ENCODE measurements at regions not wholly inside any gene's neighbourhood (a gene's known extent, or its start where the extent isn't known, plus 50 kb on each side); places are given as distances from the start of the nearest gene placed in this dataset.

GRCh38 chr2:146221826-146222225, 1623.0 kb upstream of the ACVR2A start:
- H3K4me3 ChIP-seq (ENCODE audit: low read depth in 1 of 5, low read length in 5 of 5) = no peak overlapping the region
- no peaks in the 10 kb centered on the region for H3K9me3 ChIP-seq (ENCODE audit: control insufficient read depth in 5 of 5, low read length in 5 of 5)
- H3K36me3 ChIP-seq (ENCODE audit: control insufficient read depth in 5 of 5, insufficient read depth in 5 of 5, low read length in 5 of 5) = no peaks in the 10 kb centered on the region
- H3K27me3 ChIP-seq (ENCODE audit: control insufficient read depth in 5 of 5, insufficient read depth in 4 of 5, low read length in 5 of 5) = no peaks in the 10 kb centered on the region
- no peak overlapping the region for H3K27ac ChIP-seq (ENCODE audit: low read depth, low read length)
- H3K9ac ChIP-seq (ENCODE audit: low read length in 5 of 5) = no peak overlapping the region
- H3K4me1 ChIP-seq (ENCODE audit: control insufficient read depth in 5 of 5, insufficient read depth in 5 of 5, low read length in 5 of 5) = no peaks in the 10 kb centered on the region

DNA sequence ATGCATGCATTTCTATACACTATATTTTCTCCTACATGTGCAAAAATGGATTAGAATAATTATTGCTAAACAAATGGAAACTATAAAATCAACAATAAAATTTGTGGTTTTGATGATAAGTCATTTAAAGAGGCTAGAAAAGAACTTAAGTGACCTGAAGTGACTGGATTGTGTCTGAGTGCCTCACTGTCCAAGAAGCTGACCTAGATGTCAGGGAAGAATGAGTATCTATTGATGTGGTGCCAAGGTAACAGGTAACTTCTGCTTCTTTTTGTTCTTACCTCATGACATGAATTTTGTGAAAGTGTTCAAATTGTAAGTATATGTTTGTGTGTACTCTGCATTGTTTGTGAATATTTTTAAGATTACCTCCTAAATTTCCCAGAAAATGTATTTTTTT, 1623.9 kb upstream of the ACVR2A start:
- H3K4me1 ChIP-seq (ENCODE audit: control insufficient read depth in 5 of 5, insufficient read depth in 5 of 5, low read length in 5 of 5) = no peaks in the 10 kb centered on the region
- no peak overlapping the region for H3K27ac ChIP-seq (ENCODE audit: low read depth, low read length)
- peaks cover 0 to 4% (median 0%) of the 10 kb centered on the region in 5 donors for H3K9me3 ChIP-seq (ENCODE audit: control insufficient read depth in 5 of 5, low read length in 5 of 5)
- H3K36me3 ChIP-seq (ENCODE audit: control insufficient read depth in 5 of 5, insufficient read depth in 5 of 5, low read length in 5 of 5) = no peaks in the 10 kb centered on the region
- H3K4me3 ChIP-seq (ENCODE audit: low read depth in 1 of 5, low read length in 5 of 5) = no peak overlapping the region
- no peaks in the 10 kb centered on the region for H3K27me3 ChIP-seq (ENCODE audit: control insufficient read depth in 5 of 5, insufficient read depth in 4 of 5, low read length in 5 of 5)
- H3K9ac ChIP-seq (ENCODE audit: low read length in 5 of 5) = no peak overlapping the region

GRCh38 chr2:146214394-146214929, 1630.4 kb upstream of the ACVR2A start:
- Histone ChIP-seq H3K27me3 (ENCODE audit: control insufficient read depth in 5 of 5, insufficient read depth in 4 of 5, low read length in 5 of 5) (no peaks in the 10 kb centered on the region), H3K36me3 (ENCODE audit: control insufficient read depth in 5 of 5, insufficient read depth in 5 of 5, low read length in 5 of 5) (no peaks in the 10 kb centered on the region), H3K27ac (ENCODE audit: low read depth, low read length) (no peak overlapping the region), H3K4me3 (ENCODE audit: low read depth in 1 of 5, low read length in 5 of 5) (no peak overlapping the region), H3K9me3 (ENCODE audit: control insufficient read depth in 5 of 5, low read length in 5 of 5) (peaks cover 0 to 7% (median 4%) of the 10 kb centered on the region in 5 donors), H3K9ac (ENCODE audit: low read length in 5 of 5) (no peak overlapping the region), H3K4me1 (ENCODE audit: control insufficient read depth in 5 of 5, insufficient read depth in 5 of 5, low read length in 5 of 5) (no peaks in the 10 kb centered on the region)

GRCh38 chr2:146213674-146214073, 1631.2 kb upstream of the ACVR2A start:
- peaks cover 0 to 7% (median 4%) of the 10 kb centered on the region in 5 donors for H3K9me3 ChIP-seq (ENCODE audit: control insufficient read depth in 5 of 5, low read length in 5 of 5)
- H3K4me3 ChIP-seq (ENCODE audit: low read depth in 1 of 5, low read length in 5 of 5) = no peak overlapping the region
- no peaks in the 10 kb centered on the region for H3K36me3 ChIP-seq (ENCODE audit: control insufficient read depth in 5 of 5, insufficient read depth in 5 of 5, low read length in 5 of 5)
- H3K9ac ChIP-seq (ENCODE audit: low read length in 5 of 5) = no peak overlapping the region
- H3K27me3 ChIP-seq (ENCODE audit: control insufficient read depth in 5 of 5, insufficient read depth in 4 of 5, low read length in 5 of 5) = no peaks in the 10 kb centered on the region
- no peaks in the 10 kb centered on the region for H3K4me1 ChIP-seq (ENCODE audit: control insufficient read depth in 5 of 5, insufficient read depth in 5 of 5, low read length in 5 of 5)
- H3K27ac ChIP-seq (ENCODE audit: low read depth, low read length) = no peak overlapping the region

- no peaks in the 10 kb centered on the region for H3K27me3 ChIP-seq (ENCODE audit: control insufficient read depth in 5 of 5, insufficient read depth in 4 of 5, low read length in 5 of 5)
- H3K9me3 ChIP-seq (ENCODE audit: control insufficient read depth in 5 of 5, low read length in 5 of 5) = peaks cover 0 to 7% (median 4%) of the 10 kb centered on the region in 5 donors
- H3K27ac ChIP-seq (ENCODE audit: low read depth, low read length) = no peak overlapping the region
- no peaks in the 10 kb centered on the region for H3K36me3 ChIP-seq (ENCODE audit: control insufficient read depth in 5 of 5, insufficient read depth in 5 of 5, low read length in 5 of 5)
- no peak overlapping the region for H3K4me3 ChIP-seq (ENCODE audit: low read depth in 1 of 5, low read length in 5 of 5)
- H3K9ac ChIP-seq (ENCODE audit: low read length in 5 of 5) = no peak overlapping the region
- H3K4me1 ChIP-seq (ENCODE audit: control insufficient read depth in 5 of 5, insufficient read depth in 5 of 5, low read length in 5 of 5) = no peaks in the 10 kb centered on the region
These were observed 1632.2 kb upstream of the ACVR2A start for GRCh38 chr2:146212602-146213001.

- Histone ChIP-seq H3K9me3 (ENCODE audit: control insufficient read depth in 5 of 5, low read length in 5 of 5) (peaks cover 0 to 7% (median 0%) of the 10 kb centered on the region in 5 donors), H3K4me1 (ENCODE audit: control insufficient read depth in 5 of 5, insufficient read depth in 5 of 5, low read length in 5 of 5) (no peaks in the 10 kb centered on the region), H3K27ac (ENCODE audit: low read depth, low read length) (no peak overlapping the region), H3K27me3 (ENCODE audit: control insufficient read depth in 5 of 5, insufficient read depth in 4 of 5, low read length in 5 of 5) (no peaks in the 10 kb centered on the region), H3K9ac (ENCODE audit: low read length in 5 of 5) (no peak overlapping the region), H3K36me3 (ENCODE audit: control insufficient read depth in 5 of 5, insufficient read depth in 5 of 5, low read length in 5 of 5) (no peaks in the 10 kb centered on the region), H3K4me3 (ENCODE audit: low read depth in 1 of 5, low read length in 5 of 5) (no peak overlapping the region)
These were observed 1635.0 kb upstream of the ACVR2A start for GRCh38 chr2:146209842-146210275.

- no peak overlapping the region for H3K4me3 ChIP-seq (ENCODE audit: low read depth in 1 of 5, low read length in 5 of 5)
- H3K9ac ChIP-seq (ENCODE audit: low read length in 5 of 5) = no peak overlapping the region
- no peaks in the 10 kb centered on the region for H3K36me3 ChIP-seq (ENCODE audit: control insufficient read depth in 5 of 5, insufficient read depth in 5 of 5, low read length in 5 of 5)
- no peak overlapping the region for H3K27ac ChIP-seq (ENCODE audit: low read depth, low read length)
- H3K9me3 ChIP-seq (ENCODE audit: control insufficient read depth in 5 of 5, low read length in 5 of 5) = peaks cover 0 to 7% (median 0%) of the 10 kb centered on the region in 5 donors
- H3K27me3 ChIP-seq (ENCODE audit: control insufficient read depth in 5 of 5, insufficient read depth in 4 of 5, low read length in 5 of 5) = no peaks in the 10 kb centered on the region
- H3K4me1 ChIP-seq (ENCODE audit: control insufficient read depth in 5 of 5, insufficient read depth in 5 of 5, low read length in 5 of 5) = no peaks in the 10 kb centered on the region
These were observed 1636.9 kb upstream of the ACVR2A start for GRCh38 chr2:146207901-146208300.

GRCh38 chr2:146207417-146207816, 1637.4 kb upstream of the ACVR2A start:
- no peaks in the 10 kb centered on the region for H3K36me3 ChIP-seq (ENCODE audit: control insufficient read depth in 5 of 5, insufficient read depth in 5 of 5, low read length in 5 of 5)
- no peak overlapping the region for H3K4me3 ChIP-seq (ENCODE audit: low read depth in 1 of 5, low read length in 5 of 5)
- no peaks in the 10 kb centered on the region for H3K27me3 ChIP-seq (ENCODE audit: control insufficient read depth in 5 of 5, insufficient read depth in 4 of 5, low read length in 5 of 5)
- H3K4me1 ChIP-seq (ENCODE audit: control insufficient read depth in 5 of 5, insufficient read depth in 5 of 5, low read length in 5 of 5) = no peaks in the 10 kb centered on the region
- H3K9ac ChIP-seq (ENCODE audit: low read length in 5 of 5) = no peak overlapping the region
- no peak overlapping the region for H3K27ac ChIP-seq (ENCODE audit: low read depth, low read length)
- peaks cover 0 to 7% (median 0%) of the 10 kb centered on the region in 5 donors for H3K9me3 ChIP-seq (ENCODE audit: control insufficient read depth in 5 of 5, low read length in 5 of 5)

- H3K9me3 ChIP-seq (ENCODE audit: control insufficient read depth in 5 of 5, low read length in 5 of 5) = peaks cover 0 to 3% (median 0%) of the 10 kb centered on the region in 5 donors
- no peak overlapping the region for H3K9ac ChIP-seq (ENCODE audit: low read length in 5 of 5)
- no peaks in the 10 kb centered on the region for H3K4me1 ChIP-seq (ENCODE audit: control insufficient read depth in 5 of 5, insufficient read depth in 5 of 5, low read length in 5 of 5)
- H3K36me3 ChIP-seq (ENCODE audit: control insufficient read depth in 5 of 5, insufficient read depth in 5 of 5, low read length in 5 of 5) = no peaks in the 10 kb centered on the region
- no peaks in the 10 kb centered on the region for H3K27me3 ChIP-seq (ENCODE audit: control insufficient read depth in 5 of 5, insufficient read depth in 4 of 5, low read length in 5 of 5)
- no peak overlapping the region for H3K27ac ChIP-seq (ENCODE audit: low read depth, low read length)
- no peak overlapping the region for H3K4me3 ChIP-seq (ENCODE audit: low read depth in 1 of 5, low read length in 5 of 5)
These were observed 1641.7 kb upstream of the ACVR2A start for GRCh38 chr2:146203064-146203624.

- Histone ChIP-seq H3K9me3 (ENCODE audit: control insufficient read depth in 5 of 5, low read length in 5 of 5) (peaks cover 0 to under 1% (median 0%) of the 10 kb centered on the region in 5 donors), H3K27ac (ENCODE audit: low read depth, low read length) (no peak overlapping the region), H3K36me3 (ENCODE audit: control insufficient read depth in 5 of 5, insufficient read depth in 5 of 5, low read length in 5 of 5) (no peaks in the 10 kb centered on the region), H3K9ac (ENCODE audit: low read length in 5 of 5) (no peak overlapping the region), H3K4me3 (ENCODE audit: low read depth in 1 of 5, low read length in 5 of 5) (no peak overlapping the region), H3K4me1 (ENCODE audit: control insufficient read depth in 5 of 5, insufficient read depth in 5 of 5, low read length in 5 of 5) (no peaks in the 10 kb centered on the region), H3K27me3 (ENCODE audit: control insufficient read depth in 5 of 5, insufficient read depth in 4 of 5, low read length in 5 of 5) (no peaks in the 10 kb centered on the region)
These were observed 1651.2 kb upstream of the ACVR2A start for GRCh38 chr2:146193619-146194018.
